ENCODE measurements at regions not wholly inside any gene's neighbourhood (a gene's known extent, or its start where the extent isn't known, plus 50 kb on each side); places are given as distances from the start of the nearest gene placed in this dataset.

DNA sequence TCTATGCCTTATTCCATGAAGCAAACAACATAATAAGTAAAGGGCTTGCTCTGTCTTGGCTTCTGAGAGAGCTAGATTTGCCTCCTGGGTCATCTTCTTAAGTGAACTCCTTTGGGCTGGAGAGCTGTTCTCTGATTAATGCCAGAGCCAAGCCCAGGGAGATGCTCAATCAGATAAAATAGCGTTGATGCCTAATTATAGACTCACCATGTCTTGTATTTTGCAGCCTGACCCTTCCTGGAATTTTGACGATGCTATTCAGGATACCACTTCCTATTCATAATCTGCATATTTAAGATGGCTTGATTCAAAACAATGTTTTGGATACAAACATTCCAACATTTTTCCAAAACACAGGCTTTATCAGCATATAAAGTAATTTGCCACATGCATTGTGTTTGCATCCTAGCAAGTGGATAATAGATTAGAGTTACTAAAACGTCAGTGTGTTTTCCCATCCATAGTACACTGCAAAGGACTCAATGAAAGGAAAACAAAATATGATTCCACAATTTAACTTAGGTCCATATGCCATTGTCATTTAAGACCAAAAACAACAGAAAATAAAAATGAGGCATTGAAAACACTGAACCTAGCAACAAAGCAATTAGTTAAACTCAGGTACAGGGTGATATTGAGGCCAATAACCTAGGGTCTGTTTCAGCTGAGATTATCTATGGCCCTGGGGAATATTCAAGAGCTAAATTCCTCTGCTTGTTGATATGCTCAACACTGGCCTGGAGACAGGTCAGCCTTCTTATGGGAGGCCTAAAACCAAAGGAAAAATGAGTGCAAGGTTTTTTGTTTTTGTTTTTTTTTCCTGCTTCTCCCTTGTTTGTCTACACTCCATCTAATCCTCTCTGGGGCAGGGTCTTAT is 184.2 kb upstream of the FOXN3 start:
- DNase-seq, result no peak

DNA sequence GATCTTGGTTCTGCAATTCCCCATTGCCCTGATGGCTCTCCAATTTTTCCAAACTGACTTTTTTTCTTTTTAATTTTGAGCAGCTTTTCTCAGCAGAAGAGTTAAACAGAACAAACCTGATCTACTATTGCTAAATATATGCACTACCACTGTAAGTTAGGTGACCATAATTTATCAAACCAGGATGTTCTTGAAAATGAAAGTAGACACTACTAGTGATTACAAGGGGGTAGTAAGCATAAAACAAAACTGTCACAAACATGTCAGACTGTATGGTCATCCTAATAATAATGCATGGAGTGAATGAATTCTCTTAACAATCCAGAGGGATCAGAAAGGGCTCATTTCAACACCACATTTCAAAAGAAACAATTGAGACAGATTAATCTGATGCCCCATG is 183.0 kb upstream of the FOXN3 start:
- DNase-seq, result no peak

DNA sequence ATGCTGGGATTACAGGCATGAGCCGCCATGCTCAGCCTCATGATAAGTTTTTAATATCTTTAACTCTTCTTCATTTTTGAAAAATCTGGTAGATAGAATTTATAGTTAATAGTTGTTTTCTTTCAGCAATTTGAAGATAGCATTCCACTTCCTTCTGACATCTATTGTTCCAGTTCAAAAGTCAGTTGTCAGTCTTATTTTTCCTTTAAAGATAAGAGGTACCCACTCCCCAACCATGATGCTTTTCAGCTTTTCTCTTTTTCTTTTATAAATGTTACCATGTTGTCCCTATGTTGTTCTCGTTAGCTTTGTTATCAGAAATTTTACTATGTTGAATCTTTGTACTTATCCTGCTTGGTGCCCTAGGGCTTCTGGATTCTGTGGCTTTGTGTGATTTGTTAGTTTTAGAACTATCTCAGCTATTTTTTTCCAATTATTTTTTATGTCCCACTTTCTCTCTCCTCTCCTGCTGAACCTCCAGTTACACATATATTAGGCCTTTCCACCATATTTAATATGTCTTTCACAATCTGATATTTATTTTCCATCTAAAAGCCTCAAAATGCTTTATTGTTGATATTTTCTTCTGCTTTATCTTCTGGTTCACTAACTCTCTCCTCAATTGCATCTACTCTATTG is 181.6 kb upstream of the FOXN3 start:
- DNase-seq, result no peak

DNA sequence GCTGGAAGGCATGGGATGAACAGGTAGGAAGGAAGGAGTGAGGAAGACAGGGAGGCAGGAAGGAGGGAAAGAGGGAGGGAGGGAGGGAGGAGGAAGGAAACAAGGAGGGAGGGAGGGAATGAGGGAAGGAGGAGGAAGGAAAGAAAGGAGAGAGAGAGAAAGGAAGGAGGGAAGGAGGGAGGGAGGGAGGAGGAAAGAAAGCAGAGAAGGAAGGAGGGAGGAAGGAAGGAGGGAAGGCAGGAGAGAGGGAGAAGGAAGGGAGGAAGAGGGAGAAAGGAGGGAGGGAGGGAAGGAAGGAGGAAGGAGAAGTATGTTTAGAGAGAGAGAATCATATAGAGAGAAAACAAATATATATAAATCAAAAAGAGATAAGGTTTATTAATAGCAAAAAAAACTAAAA is 175.9 kb upstream of the FOXN3 start:
- DNase-seq, result no peak

DNA sequence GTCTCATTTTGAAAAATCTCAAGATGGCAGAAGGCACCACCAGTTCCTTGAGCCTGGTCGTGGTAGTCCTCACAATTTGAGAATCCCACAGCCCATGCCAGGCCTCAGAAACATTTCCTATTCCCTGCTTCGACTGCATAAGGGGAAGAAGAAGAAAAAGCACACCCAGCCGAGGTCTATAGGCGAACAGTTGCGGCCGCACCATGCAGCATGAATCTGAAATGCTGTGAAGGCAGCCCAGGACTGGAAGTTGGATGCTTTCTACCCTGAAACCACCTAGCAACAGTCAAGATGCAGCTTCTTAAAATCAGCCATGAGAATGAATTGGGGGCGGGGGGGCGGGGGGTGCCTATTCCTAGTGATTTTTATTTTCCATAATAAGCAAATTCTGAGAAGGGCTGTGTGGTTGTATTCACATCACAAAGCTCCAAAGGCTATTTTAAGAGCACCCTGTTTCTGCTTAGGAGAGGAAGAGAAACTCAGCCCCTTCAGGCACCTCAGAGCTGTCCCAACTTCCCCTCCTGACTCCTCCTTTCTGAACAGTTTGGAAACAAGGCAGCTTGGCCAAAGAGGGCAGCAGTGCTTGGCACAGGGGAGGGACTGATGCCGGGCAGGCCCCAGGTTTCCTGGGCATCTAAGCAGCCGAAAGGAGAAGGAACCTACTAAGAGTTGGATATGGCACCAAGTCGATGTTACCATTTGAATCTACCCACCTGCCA is 172.5 kb upstream of the FOXN3 start:
- DNase-seq, result no peak

DNA sequence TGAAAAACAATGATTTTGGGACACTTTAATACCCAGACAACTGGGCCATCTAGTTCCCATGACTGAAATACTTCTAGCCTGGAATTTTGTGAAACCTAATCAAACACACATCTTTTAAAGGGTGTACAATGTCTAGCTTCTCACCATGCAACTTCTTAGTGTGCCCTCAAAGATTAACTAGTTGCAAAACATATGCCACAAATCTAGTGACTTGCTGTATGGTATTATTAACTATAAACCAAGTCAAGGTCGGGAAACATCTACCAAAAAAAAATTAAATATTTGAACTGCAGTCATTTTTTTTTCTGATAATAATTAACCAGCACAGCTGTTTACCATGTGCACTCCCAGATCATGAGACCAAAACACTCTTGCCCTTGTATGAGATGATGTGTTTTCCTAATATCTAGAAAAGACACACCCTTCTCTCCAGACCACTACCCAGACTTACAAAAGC is 171.8 kb upstream of the FOXN3 start:
- DNase-seq, result no peak

DNA sequence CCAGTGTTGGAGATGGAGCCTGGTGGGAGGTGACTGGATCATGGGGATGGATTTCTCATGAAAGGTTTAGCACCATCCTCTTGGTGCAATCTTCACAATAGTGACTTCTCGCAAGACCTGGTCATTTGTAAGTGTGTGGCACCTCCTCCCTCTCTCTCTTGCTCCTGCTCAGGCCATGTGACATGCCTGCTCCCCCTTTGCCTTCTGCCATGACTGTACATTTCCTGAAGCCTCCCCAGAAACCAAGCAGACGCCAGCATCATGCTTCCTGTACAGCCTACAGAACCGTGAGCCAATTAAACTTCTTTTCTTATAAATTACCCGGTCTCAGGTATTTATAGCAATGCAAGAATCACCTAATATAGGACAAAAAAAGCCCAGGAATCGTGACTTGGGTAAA is 171.0 kb upstream of the FOXN3 start:
- DNase-seq, result no peak

DNA sequence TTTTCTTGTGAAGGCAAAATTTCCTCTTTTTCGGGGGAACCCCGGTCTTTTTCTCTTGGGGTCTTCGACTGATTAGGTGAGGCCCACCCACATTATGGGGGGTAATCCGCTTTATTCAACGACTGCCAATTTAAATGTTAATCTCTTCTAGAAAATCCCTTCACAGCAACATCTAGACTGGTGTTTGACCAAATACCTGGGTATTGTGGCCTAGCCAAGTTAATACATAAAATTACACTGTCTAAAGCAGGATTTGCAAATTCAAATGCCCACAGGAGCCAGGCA is 170.0 kb upstream of the FOXN3 start:
- DNase-seq, result no peak

DNA sequence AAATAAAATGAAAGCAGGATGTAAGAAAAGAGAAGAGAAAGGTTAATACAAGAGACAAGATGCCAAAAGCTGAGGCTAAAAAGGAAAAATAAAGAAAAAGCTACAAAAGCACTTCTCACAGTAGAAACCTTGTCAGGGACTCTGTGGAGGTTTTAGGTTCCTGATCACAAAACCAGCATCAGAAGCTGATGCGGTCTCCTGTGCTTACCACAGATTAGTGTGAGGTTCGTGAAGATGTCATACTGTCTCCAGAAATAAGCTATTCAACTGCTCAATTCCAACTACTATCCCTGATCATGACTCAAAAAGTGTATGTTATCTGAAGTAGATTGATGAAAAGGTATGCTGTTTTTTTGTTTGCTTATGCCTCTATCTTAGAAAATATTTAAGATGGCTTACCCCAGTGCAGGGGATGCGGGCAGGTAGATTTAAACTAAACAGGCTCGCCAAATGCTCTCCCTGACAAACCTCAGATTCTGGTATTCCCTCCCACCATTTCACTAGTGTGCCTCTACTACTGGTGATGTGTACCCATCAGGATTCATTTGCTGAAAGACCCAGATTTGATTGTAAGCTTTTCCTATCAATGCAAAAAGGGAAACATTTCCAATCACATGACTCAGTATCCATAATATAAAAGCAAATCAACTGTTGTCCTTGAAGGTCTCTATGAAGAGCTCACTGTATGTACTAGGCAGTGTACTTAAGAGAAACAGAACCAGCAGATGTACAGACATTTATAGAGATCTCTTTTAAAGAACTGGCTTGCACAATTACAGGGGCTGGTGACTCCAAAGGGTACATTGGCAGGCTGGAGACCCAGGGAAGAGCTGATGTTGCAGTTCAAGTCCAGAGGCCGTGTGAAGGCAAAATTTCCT is 169.5 kb upstream of the FOXN3 start:
- no peak for DNase-seq

DNA sequence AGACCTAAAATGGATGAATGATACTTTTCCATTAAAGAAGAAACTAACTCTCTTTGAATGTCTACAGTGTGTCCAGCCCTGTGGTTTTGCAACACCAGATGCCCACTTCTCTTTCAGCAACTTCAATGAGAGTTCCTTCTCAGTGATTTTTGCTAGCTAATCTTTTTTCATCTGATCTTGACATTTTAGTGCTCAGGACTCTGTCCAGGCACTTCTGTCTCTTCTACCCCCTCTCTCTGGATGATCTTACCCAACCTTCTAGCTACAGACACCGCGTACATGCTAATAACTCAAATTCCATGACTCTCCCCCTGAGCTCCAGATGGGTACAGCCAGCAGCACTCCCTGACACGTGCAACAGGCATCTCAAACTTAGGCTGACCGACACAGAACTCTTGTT is 161.1 kb upstream of the FOXN3 start:
- DNase-seq, result no peak

DNA sequence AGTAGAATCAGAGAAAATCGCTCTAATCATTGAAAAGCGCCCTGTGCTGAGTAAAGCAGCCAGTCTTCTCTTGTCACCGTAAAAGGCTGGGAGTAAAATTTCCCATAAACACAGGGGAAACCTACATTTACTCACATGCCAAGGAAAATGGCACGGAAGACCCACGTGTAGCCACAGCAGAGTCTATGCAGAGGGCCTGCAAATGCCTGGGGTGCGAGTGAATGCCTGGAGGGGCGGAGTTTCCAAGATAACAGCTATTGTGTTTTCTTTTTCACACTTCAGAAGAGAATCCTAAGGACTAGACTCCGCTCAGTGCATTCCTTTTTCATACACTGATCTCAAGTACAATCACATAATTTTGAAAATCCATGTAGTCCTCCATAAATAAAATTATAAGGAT is 159.9 kb upstream of the FOXN3 start:
- DNase-seq, result no peak

DNA sequence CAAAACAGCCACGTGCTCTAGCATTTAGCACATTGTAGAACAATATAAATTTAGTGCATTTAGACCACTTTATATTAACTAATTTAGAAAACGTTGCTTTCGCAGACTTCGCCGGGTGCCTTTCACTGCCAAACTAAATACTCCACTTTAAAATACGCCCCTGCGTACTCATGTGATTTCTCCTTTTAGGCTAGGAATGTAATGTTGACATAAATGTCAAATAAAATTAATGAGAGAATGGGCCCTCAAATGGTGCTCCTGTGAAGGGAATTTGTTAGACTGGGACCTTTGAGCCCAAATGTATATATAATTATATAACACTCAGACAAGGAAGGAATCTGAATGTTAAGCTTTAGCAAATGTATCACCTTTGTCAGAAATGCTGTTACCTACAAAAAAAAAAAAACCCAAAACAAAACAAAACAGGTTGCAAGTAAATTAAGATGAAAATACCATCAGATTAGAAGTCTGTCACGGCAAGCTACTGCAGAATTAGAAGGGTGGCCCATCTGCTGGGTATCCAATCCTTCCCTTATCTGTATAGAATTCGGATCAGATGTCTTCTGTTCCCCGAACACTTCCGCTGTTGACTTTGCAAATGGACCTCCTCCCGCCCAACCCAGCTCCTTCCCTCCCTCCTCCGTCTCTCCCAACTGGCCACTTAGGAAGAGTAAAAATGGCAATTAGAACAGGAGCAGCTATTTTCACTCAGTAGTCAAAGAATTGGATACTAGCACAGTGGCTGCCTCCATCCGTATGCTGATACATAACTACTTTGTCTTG is 159.3 kb upstream of the FOXN3 start:
- no peak for DNase-seq

DNA sequence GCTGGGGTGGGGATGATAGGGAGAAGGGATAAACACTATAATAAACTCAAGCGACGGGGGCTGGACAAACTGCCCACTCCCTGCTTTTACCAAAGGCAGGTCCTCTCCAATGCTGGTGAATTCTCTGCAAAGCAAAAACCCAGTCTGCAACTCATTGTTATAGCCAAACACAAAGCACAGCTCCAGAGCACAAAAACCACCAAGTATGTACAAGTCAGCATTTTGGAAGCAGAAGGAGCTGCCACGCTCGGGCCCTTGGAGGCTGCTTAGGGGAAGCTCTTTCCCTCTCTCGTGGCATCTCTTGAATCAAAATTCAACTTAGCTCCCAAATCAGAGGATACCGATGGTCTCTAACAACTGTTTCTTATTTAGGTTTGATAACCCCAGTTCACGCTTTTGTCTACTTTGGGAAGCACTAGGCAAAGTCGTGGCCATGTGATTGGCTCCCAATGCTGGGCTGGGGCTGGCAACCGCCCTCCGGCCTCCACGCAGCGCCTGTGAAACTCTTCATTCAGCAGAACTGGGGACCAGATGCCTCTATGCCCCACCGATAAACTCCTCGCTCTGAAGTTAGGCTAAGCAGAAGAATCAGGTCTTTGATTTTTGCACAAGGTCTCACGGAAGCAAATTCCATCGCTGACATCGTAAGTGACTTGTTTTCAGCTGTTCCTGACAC is 158.5 kb upstream of the FOXN3 start:
- DNase-seq, result no peak

DNA sequence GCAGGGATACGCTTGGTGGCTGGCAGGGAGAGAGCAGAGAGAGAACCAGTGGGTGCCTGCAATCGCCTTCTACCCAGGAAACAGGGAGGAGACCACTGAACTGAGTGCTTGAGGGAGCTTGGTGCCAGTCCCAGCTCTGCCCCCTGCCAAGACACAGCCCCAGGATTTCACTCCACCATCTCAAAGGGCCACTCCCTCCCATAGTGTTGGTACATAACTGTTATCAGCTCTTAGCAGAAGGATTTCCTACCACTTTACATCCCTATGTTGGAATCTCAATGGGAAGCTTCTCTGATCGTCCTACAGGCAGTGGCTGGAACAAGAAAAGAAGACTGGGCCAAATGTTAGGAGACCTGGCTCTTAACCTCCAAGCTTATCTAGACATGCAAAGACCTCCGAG is 157.4 kb upstream of the FOXN3 start:
- DNase-seq, result no peak

DNA sequence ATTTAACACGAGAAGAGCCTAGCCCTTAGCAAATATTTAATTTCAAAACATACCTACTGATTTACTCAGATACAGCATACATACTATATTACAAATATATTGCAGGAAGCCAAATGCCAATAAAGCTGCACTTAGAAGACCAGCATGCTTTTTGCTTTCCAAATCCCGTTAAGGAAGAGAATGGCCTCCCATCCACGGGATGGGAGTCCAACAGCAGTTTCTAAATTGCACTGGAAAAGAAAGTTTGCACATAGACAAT is 156.3 kb upstream of the FOXN3 start:
- DNase-seq, result no peak

DNA sequence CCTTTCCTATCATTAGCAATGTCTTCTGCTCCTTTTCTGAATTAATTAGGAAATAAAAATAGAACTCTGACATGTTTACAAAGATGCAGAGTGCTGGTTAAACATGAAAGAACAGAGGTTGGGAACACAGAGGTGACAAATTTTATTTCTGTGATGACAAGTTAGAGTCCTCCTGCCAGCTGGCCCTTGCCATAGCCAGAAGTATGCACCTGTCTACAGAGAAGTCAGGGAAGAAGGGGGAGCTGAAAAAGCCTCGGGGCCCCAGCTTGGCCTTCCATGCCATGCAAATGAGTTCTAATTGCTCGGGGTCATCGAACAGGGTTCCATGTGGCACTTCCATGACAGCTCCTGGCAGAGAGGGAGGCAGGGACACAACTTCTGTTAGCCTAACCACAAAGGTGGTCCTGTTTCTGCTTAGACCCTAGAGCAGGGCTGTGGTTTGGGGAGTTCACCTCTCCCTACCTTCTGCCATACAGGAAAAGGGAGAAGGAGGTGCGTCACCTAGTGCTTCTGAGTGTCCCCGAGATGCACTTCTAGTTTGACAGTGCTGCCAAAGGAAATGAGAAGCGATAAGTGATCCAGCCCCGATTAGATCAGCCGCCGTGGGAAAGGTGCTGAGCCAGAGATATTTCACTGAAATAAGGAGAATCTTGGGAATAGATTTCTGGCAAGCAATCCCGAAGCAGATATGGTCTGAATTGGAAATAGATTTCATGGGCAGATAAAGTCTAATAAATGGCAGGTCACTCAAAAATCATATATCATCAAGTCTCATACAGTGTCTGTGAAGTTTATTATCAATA is 155.8 kb upstream of the FOXN3 start:
- no peak for DNase-seq

DNA sequence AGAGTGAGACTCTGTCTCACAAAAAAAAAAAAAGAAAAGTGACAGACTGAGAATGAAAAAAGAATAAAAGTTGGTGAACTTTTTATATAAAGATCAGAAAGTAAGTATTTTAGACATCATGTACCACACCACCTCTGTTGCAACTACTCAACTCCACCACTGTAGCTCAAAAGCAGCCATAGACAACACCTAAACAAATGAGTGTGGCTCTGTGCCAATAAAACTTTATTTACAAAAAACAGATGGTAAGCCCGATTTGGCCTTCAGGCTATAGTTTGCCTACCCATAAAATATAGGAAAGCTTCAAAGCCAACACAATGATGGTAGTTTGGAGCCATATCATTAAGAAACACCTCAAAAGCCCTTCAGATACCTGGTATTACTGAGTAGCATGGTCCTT is 154.5 kb upstream of the FOXN3 start:
- DNase-seq, result peak in 1 of 2 experiments; percentile 2

DNA sequence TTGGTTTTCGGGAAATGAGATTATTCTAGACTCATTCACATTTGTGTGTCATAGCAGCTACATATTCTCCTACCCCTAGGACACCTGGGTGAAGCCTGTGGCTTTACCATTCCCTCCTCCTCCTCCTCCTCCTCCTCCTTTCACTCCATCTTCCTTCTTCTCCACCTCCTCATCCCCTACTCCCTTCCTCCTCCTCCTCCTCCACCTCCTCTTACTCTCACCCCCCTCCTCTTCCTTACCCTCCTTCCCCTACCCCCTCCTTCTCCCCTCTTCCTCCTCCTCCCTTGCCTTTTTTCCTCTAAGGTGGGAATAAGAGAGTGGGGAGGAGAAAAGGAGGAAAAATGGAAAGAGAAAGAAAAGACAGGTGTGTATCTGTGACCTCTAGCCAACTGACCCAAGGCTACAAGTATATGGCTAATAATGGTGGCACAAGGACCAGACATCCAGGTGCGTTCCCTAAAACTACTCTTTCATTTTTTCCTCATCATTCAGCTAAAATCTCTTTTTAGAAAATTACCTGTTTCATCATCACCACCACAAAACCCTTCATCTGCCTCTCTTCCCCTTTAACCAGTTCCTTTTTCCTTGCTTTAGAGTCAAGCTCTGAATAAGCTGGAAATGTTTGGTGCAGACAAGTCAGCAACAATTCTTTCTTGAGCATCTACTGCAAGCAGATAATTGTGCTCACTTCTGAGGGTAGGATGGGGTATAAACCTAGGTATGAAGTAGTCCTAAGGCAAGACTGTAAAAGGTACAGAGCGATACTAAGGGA is 149.8 kb upstream of the FOXN3 start:
- no peak for DNase-seq

DNA sequence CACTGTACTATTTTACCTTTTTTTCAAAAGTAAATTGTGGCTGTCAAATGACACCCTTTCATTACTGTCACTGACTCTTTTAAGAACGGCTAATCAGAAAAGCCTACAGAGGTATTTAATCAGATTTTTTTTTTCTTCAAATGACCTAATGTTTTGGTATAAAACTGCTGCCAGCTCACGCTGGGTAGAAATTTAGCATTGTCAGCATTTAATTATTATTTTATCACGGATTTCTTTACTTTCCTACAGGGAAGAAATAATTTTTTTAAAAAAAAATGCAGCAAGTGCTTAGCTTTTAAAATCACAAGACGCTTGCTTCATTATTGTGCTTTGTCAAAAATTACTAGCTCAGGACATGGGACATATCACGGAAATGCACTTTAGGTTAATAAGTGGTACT is 149.1 kb upstream of the FOXN3 start:
- no peak for DNase-seq

DNA sequence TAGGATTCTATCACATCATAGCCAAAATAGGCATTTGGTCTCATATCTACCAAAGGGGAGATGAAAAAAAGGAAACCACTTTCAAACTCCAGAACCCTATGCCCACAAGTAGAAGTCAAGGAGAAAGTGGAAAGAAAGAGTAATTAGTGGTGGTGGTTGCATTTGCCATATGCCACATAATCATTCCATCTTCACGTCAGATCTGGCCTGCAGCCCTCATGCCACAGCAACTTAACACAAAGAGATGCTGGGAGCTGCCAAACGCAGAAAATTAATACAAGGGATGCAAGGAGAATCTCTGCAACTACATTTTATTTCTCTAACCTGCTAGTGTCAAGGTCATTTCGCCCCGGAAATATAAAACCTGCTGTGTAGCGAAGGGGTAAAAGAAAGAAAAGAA is 148.6 kb upstream of the FOXN3 start:
- DNase-seq, result peak in 1 of 2 experiments; percentile 45

All from NCI-H446 (cell line).